GM11168 (cell line): ENCODE measurements at regions not wholly inside any gene's neighbourhood (a gene's known extent, or its start where the extent isn't known, plus 50 kb on each side); places are given as distances from the start of the nearest gene placed in this dataset.

Experiments used
- in situ Hi-C: fragments of 300-500 bp; cut with MboI; formaldehyde crosslinking; loops from one replicate; pipeline ENCODE4 v1.12.0; 2022; ENCODE audit warnings: low sequenced_read_pairs; ENCODE audit not compliant: unreplicated experiment

- in situ Hi-C loops = no loop called here
These were observed 94.7 kb upstream of the NXT1 start for GRCh38 chr20:23255716-23256385.

GRCh38 chr20:23255106-23255505 lies 95.5 kb upstream of the NXT1 start:
- in situ Hi-C loops = no loop called here

- in situ Hi-C loops = no loop called here
These were observed 96.1 kb upstream of the NXT1 start for GRCh38 chr20:23254505-23254904.

DNA sequence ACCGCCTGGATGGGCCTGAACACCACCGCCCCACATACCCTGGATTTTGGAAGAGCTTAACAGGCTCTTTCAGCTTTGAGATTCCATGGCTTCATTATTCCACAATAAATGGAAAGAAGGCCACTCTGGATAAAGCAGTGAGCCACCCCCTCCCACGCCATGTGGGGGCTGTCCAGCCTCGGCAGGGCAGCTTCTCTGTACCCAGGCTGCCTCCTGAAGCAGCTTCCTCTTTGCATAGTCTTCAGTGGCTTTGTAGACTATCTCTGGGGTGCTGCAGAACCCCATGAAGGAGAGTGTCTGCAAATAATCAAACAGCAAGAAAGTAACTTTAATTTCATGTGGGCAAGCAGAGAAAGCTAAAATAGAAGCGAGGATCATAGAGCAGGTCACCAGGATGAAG lies 96.6 kb upstream of the NXT1 start:
- in situ Hi-C loops = no loop called here

- in situ Hi-C loops = no loop called here
These were observed 97.1 kb upstream of the NXT1 start for GRCh38 chr20:23253524-23253923.

GRCh38 chr20:23251779-23252178 lies 98.8 kb upstream of the NXT1 start:
- in situ Hi-C loops = no loop called here

DNA sequence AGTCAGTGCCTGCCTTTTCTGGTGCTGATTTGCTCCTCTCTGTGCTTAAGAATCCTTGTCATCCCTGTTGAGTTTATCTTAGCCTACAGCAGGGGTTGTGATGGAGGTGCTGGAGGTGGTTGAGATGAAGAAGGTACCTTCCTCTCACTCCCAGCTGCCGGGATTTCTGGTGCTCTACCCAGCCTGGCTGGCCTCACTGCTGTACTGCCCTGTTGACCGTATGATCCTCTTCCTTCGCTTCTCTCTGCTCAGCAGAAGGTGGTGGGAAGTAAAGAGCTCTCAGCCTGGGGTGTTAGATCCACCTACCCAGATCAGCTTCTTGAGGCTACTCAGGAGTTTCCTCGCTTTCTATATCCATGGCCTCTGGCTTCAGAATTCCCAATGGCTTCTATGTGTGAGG lies 101.0 kb upstream of the NXT1 start:
- in situ Hi-C loops = no loop called here

DNA sequence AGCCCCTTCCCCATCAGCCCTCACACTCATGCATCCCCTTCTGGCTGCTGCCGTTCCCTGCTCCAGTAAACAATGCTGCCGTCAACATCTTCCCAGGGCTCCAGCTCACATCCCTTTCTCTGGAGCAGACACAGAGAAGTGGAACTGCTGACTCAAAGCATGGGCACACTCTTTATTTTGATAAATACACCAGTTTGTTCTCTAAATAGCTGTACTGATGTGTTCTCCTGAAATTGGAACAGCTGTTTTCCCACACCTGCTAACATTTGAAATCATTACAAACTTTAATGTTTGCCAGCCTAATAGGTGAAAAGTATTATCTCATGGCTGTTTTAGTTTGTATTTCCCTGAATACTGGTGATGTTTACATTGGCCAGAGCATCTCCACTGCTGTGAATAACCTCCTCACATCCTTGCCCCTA lies 102.1 kb upstream of the NXT1 start:
- in situ Hi-C loops = no loop called here

DNA sequence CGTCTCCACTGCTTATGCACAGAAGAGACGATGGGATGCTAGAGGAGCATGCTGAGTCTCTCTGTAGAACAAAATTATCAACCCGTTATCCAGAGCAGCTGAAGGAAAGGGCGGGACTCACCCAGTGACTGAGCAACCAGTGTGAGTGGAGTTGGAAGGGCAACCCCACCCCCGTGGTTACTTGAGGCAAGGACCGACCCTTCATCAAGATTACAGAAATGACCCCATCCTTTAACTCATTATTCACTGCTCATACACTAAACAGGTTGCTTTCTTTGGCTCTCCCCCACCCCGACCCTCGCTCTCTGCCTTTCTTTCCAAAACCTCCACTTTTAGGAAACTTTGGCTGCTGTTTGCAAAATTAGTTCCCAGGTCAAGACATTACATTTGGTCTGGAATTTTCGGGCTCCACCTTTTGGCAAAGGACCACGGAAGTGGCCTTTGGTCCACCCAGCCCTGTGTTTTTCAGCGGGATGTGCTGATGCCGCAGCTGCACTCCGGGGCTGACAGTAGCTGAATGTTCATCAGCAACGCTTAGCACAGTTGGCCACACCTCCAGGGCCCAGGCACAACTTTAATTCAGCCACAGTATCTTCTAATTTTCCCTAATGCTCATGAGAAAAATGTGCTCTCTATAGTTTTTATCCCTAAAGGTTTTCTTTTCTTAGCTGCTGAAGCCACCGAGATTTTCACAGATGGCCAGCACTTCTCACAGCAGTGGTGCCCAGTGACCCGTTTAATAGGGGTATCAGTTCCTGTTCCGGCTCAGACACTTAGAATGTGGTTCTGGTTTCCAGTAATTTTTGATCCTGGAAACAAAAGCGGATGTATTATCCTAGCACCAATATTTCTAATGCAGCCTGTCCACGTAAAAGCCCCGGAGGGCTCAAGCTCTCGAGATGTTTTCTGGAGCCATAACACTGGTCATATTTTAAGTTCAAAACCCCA lies 103.6 kb upstream of the NXT1 start:
- in situ Hi-C loops = no loop called here

DNA sequence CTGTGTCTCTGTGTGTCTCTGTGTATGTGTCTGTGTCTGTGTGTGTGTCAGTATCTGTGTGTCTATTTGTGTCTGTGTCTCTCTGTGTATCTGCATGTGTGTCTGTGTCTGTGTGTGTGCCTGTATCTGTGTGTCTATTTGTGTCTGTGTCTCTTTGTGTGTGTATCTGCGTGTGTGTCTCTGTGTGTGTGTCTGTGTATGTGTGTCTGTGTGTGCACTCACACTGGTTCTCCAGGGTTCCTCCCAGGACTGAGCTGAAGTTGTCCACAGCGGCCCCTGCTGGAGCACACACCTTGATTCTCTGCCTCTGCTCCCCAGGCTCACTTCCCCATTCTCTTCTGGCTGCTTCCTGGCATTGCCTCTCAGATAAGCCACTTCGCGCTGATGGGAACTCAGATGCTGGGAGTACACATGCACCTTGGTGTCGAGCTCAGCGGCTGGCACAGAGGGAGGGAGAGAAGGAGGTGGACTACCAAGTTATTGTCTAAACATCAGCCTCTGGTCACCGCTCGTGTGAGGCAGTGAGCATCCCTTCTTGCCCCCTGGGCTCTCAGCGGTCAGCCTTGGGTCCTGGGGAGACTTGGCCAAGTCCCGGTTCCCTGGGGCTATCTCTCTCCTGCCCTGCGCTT lies 104.9 kb upstream of the NXT1 start:
- in situ Hi-C loops = no loop called here

DNA sequence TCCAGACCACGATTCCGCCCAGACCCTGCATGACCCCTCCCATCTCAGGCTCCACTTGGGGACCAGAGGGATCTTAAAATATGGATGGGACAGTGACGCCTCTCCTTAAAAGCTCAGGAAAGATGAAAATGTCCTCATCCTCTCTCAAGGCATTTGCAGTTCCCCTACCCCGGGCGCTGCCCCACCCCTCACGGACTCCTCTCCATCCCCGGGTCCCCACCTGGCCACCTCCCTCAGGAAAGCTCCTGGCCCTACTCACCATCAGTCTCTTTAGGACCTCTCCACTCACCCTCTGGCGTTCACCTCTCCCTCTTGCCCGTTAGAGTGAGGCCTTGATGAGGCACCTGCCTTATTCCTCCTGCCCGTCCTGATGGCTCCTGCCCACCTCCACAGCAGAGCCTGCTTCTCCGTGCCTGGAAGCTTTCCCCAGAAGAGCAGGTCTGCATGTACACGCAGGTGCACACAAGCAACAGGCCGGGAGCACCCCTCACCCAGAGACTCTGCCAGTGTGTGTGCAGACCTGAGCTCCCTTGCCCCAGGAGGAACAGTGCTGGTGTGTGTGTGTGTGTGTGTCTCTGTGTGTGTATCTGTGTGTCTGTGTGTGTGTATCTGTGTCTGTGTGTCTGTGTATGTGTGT lies 105.6 kb upstream of the NXT1 start:
- in situ Hi-C loops = no loop called here

DNA sequence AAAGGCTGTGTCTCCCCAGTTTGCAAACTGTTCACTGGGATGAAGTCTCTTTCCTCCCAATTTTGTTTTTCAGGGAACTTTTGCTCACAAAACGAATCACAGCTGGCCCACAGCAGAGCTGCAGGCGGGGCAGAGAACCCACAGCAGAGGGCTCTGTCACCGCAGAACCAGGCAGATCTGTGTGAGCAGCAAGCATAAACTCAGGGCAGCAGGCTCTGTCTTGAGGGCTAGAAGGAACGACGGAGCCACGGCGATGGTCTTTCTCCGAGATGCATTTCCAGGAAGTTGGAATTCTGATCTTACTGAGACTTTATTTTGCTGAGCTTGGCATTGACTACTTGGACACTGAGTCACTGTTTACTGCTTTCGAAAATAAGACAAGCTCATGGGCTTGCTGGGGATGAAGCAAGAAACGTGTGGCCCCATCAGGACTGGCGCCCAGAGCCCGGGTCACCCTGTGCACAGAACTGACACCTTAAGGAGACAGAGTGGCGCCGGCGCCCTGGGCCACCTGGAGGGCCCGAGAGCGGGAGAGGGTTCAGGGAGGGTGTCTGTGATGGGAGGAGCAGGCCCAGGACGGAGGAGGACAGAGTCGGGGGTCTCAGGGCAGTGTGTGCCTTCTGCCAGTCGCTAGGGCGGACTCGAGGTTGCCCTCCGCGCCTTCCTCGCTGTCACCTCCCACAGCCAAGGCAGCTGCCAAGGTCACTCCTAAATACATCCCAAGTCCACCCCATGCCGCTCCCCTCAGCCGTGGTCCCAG lies 106.3 kb upstream of the NXT1 start:
- in situ Hi-C loops = no loop called here

DNA sequence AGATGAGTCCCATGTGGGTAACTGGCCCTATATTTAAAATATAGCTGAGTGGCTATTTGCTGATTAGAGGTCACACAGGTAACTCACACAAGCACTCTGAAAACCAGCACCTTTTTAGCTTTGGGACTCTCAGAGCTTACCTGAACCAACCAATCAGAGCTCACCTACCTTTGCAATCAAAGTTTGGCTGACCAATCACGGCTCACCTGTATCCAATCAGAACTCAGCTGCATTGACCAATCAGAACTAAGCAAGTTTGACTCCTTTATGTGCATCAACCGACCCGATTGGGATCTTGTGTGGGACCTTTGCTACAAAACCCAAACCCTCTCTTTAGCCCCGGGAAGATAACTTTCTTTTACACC lies 106.8 kb upstream of the NXT1 start:
- in situ Hi-C loops = no loop called here

DNA sequence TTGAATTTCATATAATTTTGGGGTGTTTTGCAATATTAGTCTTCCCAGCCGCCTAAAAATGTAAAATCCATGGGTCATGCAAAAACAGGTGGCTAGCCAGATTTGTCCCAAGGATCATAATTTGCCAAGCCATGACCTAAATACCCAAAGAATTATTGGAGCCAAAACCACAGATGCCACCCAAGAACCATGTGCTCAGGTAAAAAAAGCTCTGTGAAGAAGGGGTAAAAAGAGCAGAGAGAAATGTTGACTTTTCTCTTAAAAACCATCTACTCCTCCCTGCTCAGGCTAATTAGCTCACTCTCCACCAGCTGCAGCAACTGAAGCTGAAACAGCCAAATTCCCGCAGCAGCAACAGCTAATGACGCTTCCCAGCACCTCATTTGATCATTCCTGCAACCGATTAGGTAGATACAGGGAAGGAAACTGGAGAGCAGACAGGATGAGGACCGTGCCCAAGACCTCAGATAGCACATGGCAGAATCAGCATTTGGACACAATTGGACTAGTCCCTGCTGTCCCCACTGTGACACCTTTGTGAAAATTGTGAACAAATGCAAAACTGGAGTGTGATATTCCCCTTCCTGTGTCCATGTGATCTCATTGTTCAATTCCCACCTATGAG lies 107.9 kb upstream of the NXT1 start:
- in situ Hi-C loops = no loop called here

GRCh38 chr20:23242104-23242503 lies 108.5 kb upstream of the NXT1 start:
- in situ Hi-C loops = no loop called here

DNA sequence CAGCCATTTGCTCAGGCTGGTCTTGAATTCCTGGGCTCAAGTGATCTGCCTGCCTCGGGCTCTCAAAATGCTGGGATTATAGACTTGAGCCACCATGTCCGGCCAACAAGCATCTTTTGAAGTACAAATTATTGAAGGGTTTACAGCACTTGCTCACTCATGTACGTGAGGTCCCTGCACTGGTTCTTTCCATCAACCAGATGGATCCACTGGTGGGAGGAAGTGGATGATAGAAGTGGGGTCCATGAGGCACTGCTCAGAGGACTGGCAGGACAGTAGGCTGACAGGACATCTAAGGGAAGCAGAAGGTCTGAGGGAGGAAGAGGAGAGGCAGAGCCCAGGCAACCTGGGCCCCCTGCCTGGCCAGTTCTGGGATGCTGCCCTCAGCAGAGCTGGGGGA lies 109.2 kb upstream of the NXT1 start:
- in situ Hi-C loops = no loop called here

GRCh38 chr20:23240519-23240918 lies 110.1 kb upstream of the NXT1 start:
- in situ Hi-C loops = no loop called here

GRCh38 chr20:23237201-23237600 lies 113.4 kb upstream of the NXT1 start:
- in situ Hi-C loops = no loop called here

DNA sequence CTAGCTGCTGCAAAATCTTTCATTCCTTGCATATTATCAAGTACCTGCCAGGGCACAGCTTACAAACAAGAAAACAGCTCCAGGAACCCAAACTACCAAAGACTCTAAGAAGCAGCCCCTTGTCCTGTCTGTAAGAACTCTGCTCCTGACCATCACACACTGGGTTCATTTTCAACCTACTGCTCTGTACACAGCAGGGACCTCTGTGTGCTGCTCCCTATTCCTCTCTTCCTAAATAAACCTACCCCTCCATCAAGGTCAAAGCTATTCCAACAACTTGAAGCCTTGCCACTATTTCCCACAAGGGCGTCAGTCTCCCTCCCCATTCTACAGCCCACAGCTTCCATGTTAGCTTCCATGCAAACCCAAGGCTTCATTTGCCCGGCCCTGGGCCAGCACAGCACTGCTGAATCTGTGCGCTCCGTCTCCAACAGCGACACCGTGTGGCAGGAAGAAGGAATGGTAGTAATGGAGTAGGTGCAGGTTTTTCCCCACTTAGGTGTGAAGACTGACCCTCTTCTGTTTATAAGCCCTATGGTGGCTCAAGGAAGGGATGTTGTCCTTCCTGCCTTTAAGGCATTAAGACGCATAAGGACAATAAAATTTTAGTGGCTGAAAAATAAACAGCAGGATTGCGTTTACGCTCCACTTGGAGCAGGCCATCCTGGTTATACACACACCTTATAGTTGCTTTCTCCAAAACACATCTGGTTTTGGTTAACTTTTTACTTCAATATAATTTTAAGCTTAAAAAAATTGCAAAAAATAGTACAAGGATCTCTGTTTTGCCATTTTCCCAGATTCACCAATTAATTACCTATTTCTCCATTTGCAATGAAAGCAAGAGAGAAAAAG lies 115.2 kb upstream of the NXT1 start:
- in situ Hi-C loops = no loop called here
